WTC11 (cell line): ENCODE measurements at regions not wholly inside any gene's neighbourhood (a gene's known extent, or its start where the extent isn't known, plus 50 kb on each side); places are given as distances from the start of the nearest gene placed in this dataset.

Experiments
- ATAC-seq: fragments of 200-7000 bp; cut with Tn5 transposase; 2 replicates; pipeline ENCODE4 v1.10.0; 2021; ENCODE audit warnings: mild to moderate bottlenecking, moderate library complexity
- CTCF ChIA-PET: fragments of 300-600 bp; sonication (Branson Sonifier 250); formaldehyde crosslinking; loops from one replicate; lab custom pipeline; 2021; ENCODE audit warnings: antibody characterized with exemption; lab: Charles Lee
- POLR2A ChIA-PET: fragments of 350-600 bp; sonication (Branson Sonifier 250); formaldehyde crosslinking; loops from one replicate; lab custom pipeline; 2021; ENCODE audit warnings: antibody characterized with exemption; lab: Charles Lee
- DNase-seq: peaks from one replicate; pipeline ENCODE4 v3.0.0; 2021; ENCODE audit warnings: low spot score
- H3K27ac Mint-ChIP-seq: 2 replicates; pipeline ENCODE4 v1.8.0; 2021; ENCODE audit warnings: mixed read lengths
- H3K27me3 Mint-ChIP-seq: 2 replicates; pipeline ENCODE4 v1.8.0; 2021; ENCODE audit warnings: low read depth, mild to moderate bottlenecking, moderate library complexity, mixed read lengths
- H3K36me3 Mint-ChIP-seq: 2 replicates; pipeline ENCODE4 v1.8.0; 2021; ENCODE audit warnings: mixed read lengths
- H3K4me1 Mint-ChIP-seq: 2 replicates; pipeline ENCODE4 v1.8.0; 2022; ENCODE audit warnings: mixed read lengths
- H3K4me3 Mint-ChIP-seq: 2 replicates; pipeline ENCODE4 v1.8.0; 2021; ENCODE audit warnings: mild to moderate bottlenecking, moderate library complexity, mixed read lengths
- H3K9me3 Mint-ChIP-seq: 2 replicates; pipeline ENCODE4 v1.8.0; 2021; ENCODE audit warnings: mixed read lengths
- AR ChIP-seq: fragments of 250-450 bp; sonication (Bioruptor Pico); IDR thresholded peaks from 2 replicates; pipeline ENCODE4 v1.9.0; 2021; ENCODE audit warnings: mild to moderate bottlenecking
- CREM ChIP-seq: sonication (generic); formaldehyde crosslinking; IDR thresholded peaks from 2 replicates; pipeline ENCODE4 v1.8.1; 2022; ENCODE audit warnings: mild to moderate bottlenecking, missing genetic modification reagents, moderate library complexity
- ELF4 ChIP-seq: sonication (generic); formaldehyde crosslinking; IDR thresholded peaks from 2 replicates; pipeline ENCODE4 v1.8.1; 2022; ENCODE audit warnings: low read depth, mild to moderate bottlenecking, moderate library complexity, missing genetic modification reagents
- FOXK1 ChIP-seq: sonication (generic); formaldehyde crosslinking; IDR thresholded peaks from 2 replicates; pipeline ENCODE4 v1.8.0; 2022; ENCODE audit warnings: mild to moderate bottlenecking, moderate library complexity, missing genetic modification reagents
- GABPB1 ChIP-seq: sonication (generic); formaldehyde crosslinking; IDR thresholded peaks from 2 replicates; pipeline ENCODE4 v1.8.1; 2023; ENCODE audit warnings: mild to moderate bottlenecking, missing genetic modification reagents
- HMGXB4 ChIP-seq: sonication (generic); formaldehyde crosslinking; IDR thresholded peaks from 2 replicates; pipeline ENCODE4 v1.8.1; 2023; ENCODE audit warnings: mild to moderate bottlenecking, moderate library complexity, missing genetic modification reagents
- IRF2 ChIP-seq: sonication (generic); formaldehyde crosslinking; IDR thresholded peaks from 2 replicates; pipeline ENCODE4 v1.8.0; 2022; ENCODE audit warnings: low read depth, missing genetic modification reagents, borderline replicate concordance
- KAT7 ChIP-seq: sonication (generic); formaldehyde crosslinking; IDR thresholded peaks from 2 replicates; pipeline ENCODE4 v1.8.1; 2023; ENCODE audit warnings: missing genetic modification reagents, mild to moderate bottlenecking, borderline replicate concordance
- NFATC4 ChIP-seq: fragments of 250-450 bp; sonication (Bioruptor Pico); IDR thresholded peaks from 2 replicates; pipeline ENCODE4 v1.9.0; 2021; ENCODE audit warnings: mild to moderate bottlenecking
- NR2C2 ChIP-seq: sonication (generic); formaldehyde crosslinking; IDR thresholded peaks from 2 replicates; pipeline ENCODE4 v1.8.0; 2022; ENCODE audit warnings: mild to moderate bottlenecking, missing genetic modification reagents
- PREB ChIP-seq: sonication (generic); formaldehyde crosslinking; IDR thresholded peaks from 2 replicates; pipeline ENCODE4 v1.8.1; 2022; ENCODE audit warnings: mild to moderate bottlenecking, missing genetic modification reagents, moderate library complexity, borderline replicate concordance
- RORB ChIP-seq: fragments of 250-450 bp; sonication (Bioruptor Pico); IDR thresholded peaks from 2 replicates; pipeline ENCODE4 v1.9.0; 2021; ENCODE audit warnings: mild to moderate bottlenecking
- TEAD4 ChIP-seq: sonication (generic); formaldehyde crosslinking; IDR thresholded peaks from 2 replicates; pipeline ENCODE4 v1.8.0; 2022; ENCODE audit warnings: mild to moderate bottlenecking, missing genetic modification reagents
- TP53 ChIP-seq: sonication (generic); formaldehyde crosslinking; IDR thresholded peaks from 2 replicates; pipeline ENCODE4 v1.8.1; 2023; ENCODE audit warnings: mild to moderate bottlenecking, missing genetic modification reagents
- ZNF121 ChIP-seq: sonication (generic); formaldehyde crosslinking; IDR thresholded peaks from 2 replicates; pipeline ENCODE4 v1.8.0; 2023; ENCODE audit warnings: missing genetic modification reagents
- ZNF396 ChIP-seq: fragments of 250-450 bp; sonication (Bioruptor Pico); IDR thresholded peaks from 2 replicates; pipeline ENCODE4 v1.8.0; 2021; ENCODE audit warnings: mild to moderate bottlenecking, moderate library complexity, borderline replicate concordance
- ZNF423 ChIP-seq: fragments of 250-450 bp; sonication (Bioruptor Pico); IDR thresholded peaks from 2 replicates; pipeline ENCODE4 v2.1.2; 2022; ENCODE audit warnings: mild to moderate bottlenecking, moderate library complexity
- ZNF512 ChIP-seq: sonication (generic); formaldehyde crosslinking; IDR thresholded peaks from 2 replicates; pipeline ENCODE4 v1.8.1; 2022; ENCODE audit warnings: missing genetic modification reagents, borderline replicate concordance
- ZNF671 ChIP-seq: fragments of 250-450 bp; sonication (Bioruptor Pico); IDR thresholded peaks from 2 replicates; pipeline ENCODE4 v1.8.0; 2021; ENCODE audit warnings: mild to moderate bottlenecking
- TF ChIP-seq, protein P1 (sequence below): sonication (generic); formaldehyde crosslinking; IDR thresholded peaks from 2 replicates; pipeline ENCODE4 v1.8.0; 2023; ENCODE audit warnings: mild to moderate bottlenecking, missing genetic modification reagents
- TF ChIP-seq, protein P2 (sequence below): sonication (generic); formaldehyde crosslinking; conservative IDR thresholded peaks from 2 replicates; pipeline ENCODE4 v1.8.1; 2023; ENCODE audit warnings: mild to moderate bottlenecking, low read depth, missing genetic modification reagents, moderate library complexity

DNA sequence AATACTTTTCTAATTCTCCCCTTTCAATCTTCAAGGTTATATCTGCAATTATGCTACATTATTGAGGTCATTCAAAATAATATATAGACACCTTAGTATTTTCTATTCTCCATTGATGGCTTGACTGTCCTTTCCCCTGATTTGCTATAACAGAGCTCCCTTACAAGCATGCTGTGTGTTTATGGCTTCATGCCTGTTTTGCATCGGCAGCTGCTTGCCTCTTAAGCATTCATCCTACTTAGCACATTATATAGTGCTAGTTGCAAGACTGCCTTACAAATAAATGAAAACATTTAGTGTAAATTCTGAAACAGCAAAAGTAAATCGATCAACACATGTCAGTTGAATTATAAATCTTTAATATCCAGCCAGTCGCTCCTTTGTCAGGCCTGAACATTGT is 476.2 kb upstream of the POU3F2 start:
- ATAC-seq (no peak), DNase-seq (no peak)
- Mint-ChIP-seq H3K4me3 (no peak overlapping the region), H3K36me3 (no peaks in the 10 kb centered on the region), H3K4me1 (peaks cover 13% of the 10 kb centered on the region), H3K9me3 (no peaks in the 10 kb centered on the region), H3K27ac (no peak overlapping the region), H3K27me3 (no peaks in the 10 kb centered on the region)
- no peak for TF ChIP-seq AR (CRISPR knock-in tag)
- no peak for TF ChIP-seq NR2C2 (CRISPR knock-in tag)
- TF ChIP-seq TP53 = no peak
- no peak for TF ChIP-seq RORB
- TF ChIP-seq PREB (CRISPR knock-in tag) = no peak
- TF ChIP-seq TEAD4 (CRISPR knock-in tag) = no peak
- TF ChIP-seq NFATC4 (CRISPR knock-in tag) = no peak
- no peak for TF ChIP-seq ZNF396 (CRISPR knock-in tag)
- no peak for TF ChIP-seq KAT7
- TF ChIP-seq HMGXB4 (CRISPR knock-in tag) = no peak
- TF ChIP-seq ELF4 (CRISPR knock-in tag) = no peak
- ChIA-PET CTCF (no interaction called here), POLR2A (no interaction called here)

GRCh38 chr6:98366371-98366770 is 468.0 kb upstream of the POU3F2 start:
- ChIA-PET CTCF (no interaction called here), POLR2A (no interaction called here)
- DNase-seq (no peak), ATAC-seq (no peak)
- H3K9me3 Mint-ChIP-seq = no peaks in the 10 kb centered on the region
- H3K27me3 Mint-ChIP-seq = no peaks in the 10 kb centered on the region
- no peaks in the 10 kb centered on the region for H3K36me3 Mint-ChIP-seq
- H3K4me3 Mint-ChIP-seq = no peak overlapping the region
- H3K4me1 Mint-ChIP-seq = peaks cover 2% of the 10 kb centered on the region; the same call in 1 of the 2 replicates
- no peak overlapping the region for H3K27ac Mint-ChIP-seq
- no peak for TF ChIP-seq IRF2
- no peak for TF ChIP-seq ZNF512 (CRISPR knock-in tag)
- TF ChIP-seq CREM (CRISPR knock-in tag) = no peak
- TF ChIP-seq, protein P1, sequence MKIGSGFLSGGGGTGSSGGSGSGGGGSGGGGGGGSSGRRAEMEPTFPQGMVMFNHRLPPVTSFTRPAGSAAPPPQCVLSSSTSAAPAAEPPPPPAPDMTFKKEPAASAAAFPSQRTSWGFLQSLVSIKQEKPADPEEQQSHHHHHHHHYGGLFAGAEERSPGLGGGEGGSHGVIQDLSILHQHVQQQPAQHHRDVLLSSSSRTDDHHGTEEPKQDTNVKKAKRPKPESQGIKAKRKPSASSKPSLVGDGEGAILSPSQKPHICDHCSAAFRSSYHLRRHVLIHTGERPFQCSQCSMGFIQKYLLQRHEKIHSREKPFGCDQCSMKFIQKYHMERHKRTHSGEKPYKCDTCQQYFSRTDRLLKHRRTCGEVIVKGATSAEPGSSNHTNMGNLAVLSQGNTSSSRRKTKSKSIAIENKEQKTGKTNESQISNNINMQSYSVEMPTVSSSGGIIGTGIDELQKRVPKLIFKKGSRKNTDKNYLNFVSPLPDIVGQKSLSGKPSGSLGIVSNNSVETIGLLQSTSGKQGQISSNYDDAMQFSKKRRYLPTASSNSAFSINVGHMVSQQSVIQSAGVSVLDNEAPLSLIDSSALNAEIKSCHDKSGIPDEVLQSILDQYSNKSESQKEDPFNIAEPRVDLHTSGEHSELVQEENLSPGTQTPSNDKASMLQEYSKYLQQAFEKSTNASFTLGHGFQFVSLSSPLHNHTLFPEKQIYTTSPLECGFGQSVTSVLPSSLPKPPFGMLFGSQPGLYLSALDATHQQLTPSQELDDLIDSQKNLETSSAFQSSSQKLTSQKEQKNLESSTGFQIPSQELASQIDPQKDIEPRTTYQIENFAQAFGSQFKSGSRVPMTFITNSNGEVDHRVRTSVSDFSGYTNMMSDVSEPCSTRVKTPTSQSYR = no peak
- no peak for TF ChIP-seq ZNF396 (CRISPR knock-in tag)
- no peak for TF ChIP-seq ZNF121 (CRISPR knock-in tag)
- no peak for TF ChIP-seq GABPB1 (CRISPR knock-in tag)
- no peak for TF ChIP-seq FOXK1 (CRISPR knock-in tag)
- TF ChIP-seq, protein P2, sequence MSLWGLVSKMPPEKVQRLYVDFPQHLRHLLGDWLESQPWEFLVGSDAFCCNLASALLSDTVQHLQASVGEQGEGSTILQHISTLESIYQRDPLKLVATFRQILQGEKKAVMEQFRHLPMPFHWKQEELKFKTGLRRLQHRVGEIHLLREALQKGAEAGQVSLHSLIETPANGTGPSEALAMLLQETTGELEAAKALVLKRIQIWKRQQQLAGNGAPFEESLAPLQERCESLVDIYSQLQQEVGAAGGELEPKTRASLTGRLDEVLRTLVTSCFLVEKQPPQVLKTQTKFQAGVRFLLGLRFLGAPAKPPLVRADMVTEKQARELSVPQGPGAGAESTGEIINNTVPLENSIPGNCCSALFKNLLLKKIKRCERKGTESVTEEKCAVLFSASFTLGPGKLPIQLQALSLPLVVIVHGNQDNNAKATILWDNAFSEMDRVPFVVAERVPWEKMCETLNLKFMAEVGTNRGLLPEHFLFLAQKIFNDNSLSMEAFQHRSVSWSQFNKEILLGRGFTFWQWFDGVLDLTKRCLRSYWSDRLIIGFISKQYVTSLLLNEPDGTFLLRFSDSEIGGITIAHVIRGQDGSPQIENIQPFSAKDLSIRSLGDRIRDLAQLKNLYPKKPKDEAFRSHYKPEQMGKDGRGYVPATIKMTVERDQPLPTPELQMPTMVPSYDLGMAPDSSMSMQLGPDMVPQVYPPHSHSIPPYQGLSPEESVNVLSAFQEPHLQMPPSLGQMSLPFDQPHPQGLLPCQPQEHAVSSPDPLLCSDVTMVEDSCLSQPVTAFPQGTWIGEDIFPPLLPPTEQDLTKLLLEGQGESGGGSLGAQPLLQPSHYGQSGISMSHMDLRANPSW (CRISPR knock-in tag) = no peak
- TF ChIP-seq ZNF671 (CRISPR knock-in tag) = no peak
- no peak for TF ChIP-seq ZNF423
